GM21737 (cell line): ENCODE measurements at regions not wholly inside any gene's neighbourhood (a gene's known extent, or its start where the extent isn't known, plus 50 kb on each side); places are given as distances from the start of the nearest gene placed in this dataset.

ENCODE experiments used
- ATAC-seq: cut with Tn5 transposase; IDR thresholded peaks from one replicate; pipeline ENCODE4 v1.9.1; 2021; ENCODE audit warnings: mild to moderate bottlenecking, moderate library complexity; ENCODE audit not compliant: unreplicated experiment

GRCh38 chr9:71213633-71214032, 92.2 kb upstream of the TRPM3 start:
- no peak for ATAC-seq

- no peak for ATAC-seq
Measured at GRCh38 chr9:71210326-71210725, 88.9 kb upstream of the TRPM3 start.

GRCh38 chr9:71209890-71210289, 88.5 kb upstream of the TRPM3 start:
- ATAC-seq, result no peak

GRCh38 chr9:71202931-71203330, 81.5 kb upstream of the TRPM3 start:
- ATAC-seq, result no peak

GRCh38 chr9:71191708-71192107, 70.3 kb upstream of the TRPM3 start:
- ATAC-seq, result no peak

- no peak for ATAC-seq
Measured at GRCh38 chr9:71183251-71183650, 61.8 kb upstream of the TRPM3 start.

GRCh38 chr9:71179183-71179582, 57.8 kb upstream of the TRPM3 start:
- ATAC-seq, result no peak

GRCh38 chr9:71177901-71178300, 56.5 kb upstream of the TRPM3 start:
- no peak for ATAC-seq

GRCh38 chr9:71171517-71171916, 50.1 kb upstream of the TRPM3 start:
- ATAC-seq, result no peak
